ENCODE measurements at regions not wholly inside any gene's neighbourhood (a gene's known extent, or its start where the extent isn't known, plus 50 kb on each side); places are given as distances from the start of the nearest gene placed in this dataset.

- Histone ChIP-seq H3K4me1 (no peaks in the 10 kb centered on the region), H3K27ac (no peak overlapping the region), H3K36me3 (no peaks in the 10 kb centered on the region), H3K27me3 (no peaks in the 10 kb centered on the region), H3K4me3 (no peak overlapping the region), H3K9me3 (no peaks in the 10 kb centered on the region)
- TF ChIP-seq EP300 (IDR thresholded peaks at IDR 0.05) (no peak), POLR2A (IDR thresholded peaks at IDR 0.05) (no peak), CTCF (IDR thresholded peaks at IDR 0.05) (no peak), POLR2AphosphoS5 (IDR thresholded peaks at IDR 0.05) (no peak)
- 79% methylated on average over 1 of the region's 1 CpG for WGBS
- DNase-seq (ENCODE audit: low spot score in 2 of 2) = no peak
Observed at GRCh38 chr5:123864578-123864977, 352.6 kb downstream of the CSNK1G3 start.

- DNase-seq (ENCODE audit: low spot score in 2 of 2) = no peak
- Histone ChIP-seq H3K27me3 (no peaks in the 10 kb centered on the region), H3K4me1 (no peaks in the 10 kb centered on the region), H3K27ac (no peak overlapping the region), H3K36me3 (no peaks in the 10 kb centered on the region), H3K9me3 (no peaks in the 10 kb centered on the region), H3K4me3 (no peak overlapping the region)
- TF ChIP-seq POLR2AphosphoS5 (IDR thresholded peaks at IDR 0.05) (no peak), EP300 (IDR thresholded peaks at IDR 0.05) (no peak), CTCF (IDR thresholded peaks at IDR 0.05) (no peak), POLR2A (IDR thresholded peaks at IDR 0.05) (no peak)
- WGBS = 80% methylated on average over 1 of the region's 1 CpG
Observed at GRCh38 chr5:123858938-123859337, 347.0 kb downstream of the CSNK1G3 start.

GRCh38 chr5:123856766-123857165 is 344.8 kb downstream of the CSNK1G3 start:
- no peak overlapping the region for H3K27ac ChIP-seq
- TF ChIP-seq POLR2AphosphoS5 (IDR thresholded peaks at IDR 0.05) (no peak), EP300 (IDR thresholded peaks at IDR 0.05) (no peak), CTCF (IDR thresholded peaks at IDR 0.05) (no peak), POLR2A (IDR thresholded peaks at IDR 0.05) (no peak)
- DNase-seq (ENCODE audit: low spot score in 2 of 2) = no peak
- no peaks in the 10 kb centered on the region for H3K4me1 ChIP-seq
- H3K36me3 ChIP-seq = no peaks in the 10 kb centered on the region
- H3K4me3 ChIP-seq = no peak overlapping the region
- H3K27me3 ChIP-seq = no peaks in the 10 kb centered on the region
- WGBS = 60% methylated on average over 1 of the region's 1 CpG
- no peaks in the 10 kb centered on the region for H3K9me3 ChIP-seq

- no peaks in the 10 kb centered on the region for H3K27me3 ChIP-seq
- no peak for DNase-seq (ENCODE audit: low spot score in 2 of 2)
- H3K4me3 ChIP-seq = no peak overlapping the region
- H3K36me3 ChIP-seq = no peaks in the 10 kb centered on the region
- no peak for TF ChIP-seq POLR2A (IDR thresholded peaks at IDR 0.05)
- no peak for TF ChIP-seq POLR2AphosphoS5 (IDR thresholded peaks at IDR 0.05)
- no peak for TF ChIP-seq EP300 (IDR thresholded peaks at IDR 0.05)
- TF ChIP-seq CTCF (IDR thresholded peaks at IDR 0.05) = no peak
- no peaks in the 10 kb centered on the region for H3K4me1 ChIP-seq
- H3K9me3 ChIP-seq = no peaks in the 10 kb centered on the region
- H3K27ac ChIP-seq = no peak overlapping the region
Observed at GRCh38 chr5:123855609-123856008, 343.6 kb downstream of the CSNK1G3 start.

GRCh38 chr5:123845356-123846100 is 333.6 kb downstream of the CSNK1G3 start:
- Histone ChIP-seq H3K9me3 (no peaks in the 10 kb centered on the region), H3K27ac (no peak overlapping the region), H3K27me3 (no peaks in the 10 kb centered on the region), H3K4me1 (no peaks in the 10 kb centered on the region), H3K4me3 (no peak overlapping the region), H3K36me3 (no peaks in the 10 kb centered on the region)
- 73% methylated on average over 6 of the region's 6 CpGs for WGBS
- TF ChIP-seq EP300 (IDR thresholded peaks at IDR 0.05) (no peak), POLR2AphosphoS5 (IDR thresholded peaks at IDR 0.05) (no peak), CTCF (IDR thresholded peaks at IDR 0.05) (no peak), POLR2A (IDR thresholded peaks at IDR 0.05) (no peak)
- no peak for DNase-seq (ENCODE audit: low spot score in 2 of 2)
